RWPE2 (cell line): ENCODE measurements at regions not wholly inside any gene's neighbourhood (a gene's known extent, or its start where the extent isn't known, plus 50 kb on each side); places are given as distances from the start of the nearest gene placed in this dataset.
A peak's percentile ranks its signal among the peaks of the same experiment; 100 is the strongest.
"Not testable (repeated sequence)": the region's sequence is repeated elsewhere in the genome, so short reads cannot be mapped to it uniquely, and the experiment has no call there.

Experiments
- ATAC-seq: fragments of 200-7000 bp; cut with Tn5 transposase; 3 replicates; pipeline ENCODE4 v1.9.1; 2021; ENCODE audit warnings: low read depth
- DNase-seq: peaks from one replicate; pipeline ENCODE4 v3.0.0-alpha.2; 2020; ENCODE audit warnings: low spot score
- H3K27ac ChIP-seq: fragments of 450-650 bp; 2 replicates; pipeline ENCODE4 v1.5.1; 2017; ENCODE audit warnings: mild to moderate bottlenecking; ENCODE audit not compliant: poor library complexity, severe bottlenecking
- H3K27me3 ChIP-seq: fragments of 250-450 bp; sonication (Bioruptor Pico); 2 replicates; pipeline ENCODE4 v1.5.1; 2021; ENCODE audit warnings: mild to moderate bottlenecking, moderate library complexity; ENCODE audit not compliant: insufficient read depth, poor library complexity, severe bottlenecking
- H3K36me3 ChIP-seq: fragments of 250-450 bp; sonication (Bioruptor Pico); 2 replicates; pipeline ENCODE4 v1.5.1; 2020; ENCODE audit warnings: low read depth, mild to moderate bottlenecking, moderate library complexity
- H3K4me1 ChIP-seq: fragments of 250-450 bp; sonication (Bioruptor Pico); 2 replicates; pipeline ENCODE4 v1.5.1; 2021; ENCODE audit warnings: mild to moderate bottlenecking, moderate library complexity; ENCODE audit not compliant: insufficient read depth, poor library complexity, severe bottlenecking
- H3K4me3 ChIP-seq: fragments of 250-450 bp; sonication (Bioruptor Pico); 2 replicates; pipeline ENCODE4 v1.5.1; 2021; ENCODE audit warnings: mild to moderate bottlenecking, moderate library complexity; ENCODE audit not compliant: severe bottlenecking
- H3K9me3 ChIP-seq: fragments of 250-450 bp; sonication (Bioruptor Pico); 2 replicates; pipeline ENCODE4 v1.5.1; 2021; ENCODE audit warnings: mild to moderate bottlenecking, moderate library complexity; ENCODE audit not compliant: severe bottlenecking
- CTCF ChIP-seq: fragments of 450-650 bp; IDR thresholded peaks from one replicate; pipeline ENCODE4 v1.5.1; 2017; ENCODE audit warnings: mild to moderate bottlenecking, moderate library complexity; ENCODE audit not compliant: poor library complexity, severe bottlenecking

GRCh38 chr6:153449279-153449678, 318.2 kb upstream of the RGS17 start:
- Histone ChIP-seq H3K4me3 (no peak overlapping the region), H3K4me1 (no peaks in the 10 kb centered on the region), H3K27me3 (no peaks in the 10 kb centered on the region), H3K27ac (no peak overlapping the region), H3K9me3 (no peaks in the 10 kb centered on the region), H3K36me3 (no peaks in the 10 kb centered on the region)
- ATAC-seq: peak; percentile 59; the same call in 2 of the 3 replicates
- DNase-seq: no peak
- no peak for TF ChIP-seq CTCF

GRCh38 chr6:153442749-153443148, 311.7 kb upstream of the RGS17 start:
- not testable (repeated sequence) for H3K27me3 ChIP-seq, H3K9me3 ChIP-seq, H3K4me3 ChIP-seq, H3K27ac ChIP-seq, ATAC-seq, DNase-seq, H3K36me3 ChIP-seq, H3K4me1 ChIP-seq

GRCh38 chr6:153442096-153442495, 311.0 kb upstream of the RGS17 start:
- Histone ChIP-seq H3K4me1 (no peaks in the 10 kb centered on the region), H3K9me3 (no peaks in the 10 kb centered on the region), H3K27ac (no peak overlapping the region), H3K27me3 (no peaks in the 10 kb centered on the region), H3K4me3 (no peak overlapping the region), H3K36me3 (no peaks in the 10 kb centered on the region)
- TF ChIP-seq CTCF: no peak
- DNase-seq (no peak), ATAC-seq (no peak)

GRCh38 chr6:153437193-153437592, 306.1 kb upstream of the RGS17 start:
- H3K9me3 ChIP-seq: no peaks in the 10 kb centered on the region
- H3K36me3 ChIP-seq: no peaks in the 10 kb centered on the region
- no peak for TF ChIP-seq CTCF
- ATAC-seq: no peak
- H3K27me3 ChIP-seq: no peaks in the 10 kb centered on the region
- H3K4me3 ChIP-seq: no peak overlapping the region
- DNase-seq: no peak
- H3K4me1 ChIP-seq: peaks cover 7% of the 10 kb centered on the region
- no peak overlapping the region for H3K27ac ChIP-seq

- Histone ChIP-seq H3K4me1 (peaks cover 7% of the 10 kb centered on the region), H3K4me3 (no peak overlapping the region), H3K27me3 (no peaks in the 10 kb centered on the region), H3K36me3 (no peaks in the 10 kb centered on the region), H3K27ac (no peak overlapping the region), H3K9me3 (no peaks in the 10 kb centered on the region)
- DNase-seq (no peak), ATAC-seq (peak; percentile 50; the same call in 1 of the 3 replicates)
- TF ChIP-seq CTCF: no peak
Observed at GRCh38 chr6:153436351-153436750, 305.3 kb upstream of the RGS17 start.
